Ishikawa (cell line): ENCODE measurements at regions not wholly inside any gene's neighbourhood (a gene's known extent, or its start where the extent isn't known, plus 50 kb on each side); places are given as distances from the start of the nearest gene placed in this dataset.

Source experiments
- CEBPB ChIP-seq: IDR thresholded peaks from 2 replicates; pipeline ENCODE4 v1.6.1; 2012
- CREB1 ChIP-seq: IDR thresholded peaks from 2 replicates; pipeline ENCODE4 v1.6.1; 2012; ENCODE audit warnings: low read depth
- EGR1 ChIP-seq: IDR thresholded peaks from 2 replicates; pipeline ENCODE4 v1.6.1; 2012
- EP300 ChIP-seq: IDR thresholded peaks from 2 replicates; pipeline ENCODE4 v1.6.1; 2012; ENCODE audit warnings: borderline replicate concordance
- FOXM1 ChIP-seq: IDR thresholded peaks from 2 replicates; pipeline ENCODE4 v1.6.1; 2012; ENCODE audit warnings: low read depth, borderline replicate concordance
- MAX ChIP-seq: IDR thresholded peaks from 2 replicates; pipeline ENCODE4 v1.6.1; 2012
- NFIC ChIP-seq: IDR thresholded peaks from 2 replicates; pipeline ENCODE4 v1.6.1; 2012
- RAD21 ChIP-seq: IDR thresholded peaks from 2 replicates; pipeline ENCODE4 v1.6.1; 2012; ENCODE audit warnings: low read depth
- REST ChIP-seq: IDR thresholded peaks from 2 replicates; pipeline ENCODE4 v1.6.1; 2012; ENCODE audit warnings: low read depth, mild to moderate bottlenecking
- TAF1 ChIP-seq: IDR thresholded peaks from 2 replicates; pipeline ENCODE4 v1.6.1; 2012; ENCODE audit warnings: low read depth, mild to moderate bottlenecking
- TCF12 ChIP-seq: IDR thresholded peaks from 2 replicates; pipeline ENCODE4 v1.6.1; 2012; ENCODE audit warnings: low read depth
- TEAD4 ChIP-seq: IDR thresholded peaks from 2 replicates; pipeline ENCODE4 v1.6.1; 2012
- USF1 ChIP-seq: IDR thresholded peaks from 2 replicates; pipeline ENCODE4 v1.6.1; 2012
- YY1 ChIP-seq: IDR thresholded peaks from 2 replicates; pipeline ENCODE4 v1.6.1; 2012; ENCODE audit warnings: low read depth
- ZBTB7A ChIP-seq: IDR thresholded peaks from 2 replicates; pipeline ENCODE4 v1.6.1; 2012; ENCODE audit warnings: low read depth

- TF ChIP-seq EGR1, result no peak
- TF ChIP-seq NFIC, result no peak
- TF ChIP-seq CREB1, result no peak
- TF ChIP-seq TCF12, result no peak
These were observed 280.4 kb downstream of the PSAT1 start for GRCh38 chr9:78577156-78577906.

GRCh38 chr9:78578072-78578471 lies 281.1 kb downstream of the PSAT1 start:
- TF ChIP-seq NFIC (no peak), EGR1 (no peak), RAD21 (no peak), TCF12 (no peak), MAX (no peak), CEBPB (no peak), TEAD4 (no peak), REST (no peak), CREB1 (no peak), TAF1 (no peak), USF1 (no peak), FOXM1 (no peak), EP300 (no peak), YY1 (no peak), ZBTB7A (no peak)

GRCh38 chr9:78582821-78583220 lies 285.9 kb downstream of the PSAT1 start:
- TF ChIP-seq FOXM1 (no peak), TAF1 (no peak), YY1 (no peak), NFIC (no peak), ZBTB7A (no peak), TEAD4 (no peak), EGR1 (no peak), EP300 (no peak), USF1 (no peak), MAX (no peak), CEBPB (no peak), RAD21 (no peak), TCF12 (no peak), REST (no peak), CREB1 (no peak)

- TF ChIP-seq EGR1, result no peak
- TF ChIP-seq FOXM1, result no peak
- no peak for TF ChIP-seq CREB1
- TF ChIP-seq YY1, result no peak
- TF ChIP-seq TCF12, result no peak
- TF ChIP-seq EP300, result no peak
- no peak for TF ChIP-seq NFIC
- no peak for TF ChIP-seq RAD21
- TF ChIP-seq REST, result no peak
- no peak for TF ChIP-seq MAX
- TF ChIP-seq ZBTB7A, result no peak
- no peak for TF ChIP-seq TEAD4
- TF ChIP-seq CEBPB, result no peak
- no peak for TF ChIP-seq USF1
- no peak for TF ChIP-seq TAF1
These were observed 287.7 kb downstream of the PSAT1 start for GRCh38 chr9:78584589-78584988.
